HG02610 (cell line): ENCODE measurements at regions not wholly inside any gene's neighbourhood (a gene's known extent, or its start where the extent isn't known, plus 50 kb on each side); places are given as distances from the start of the nearest gene placed in this dataset.

Source experiments
- ATAC-seq: cut with Tn5 transposase; IDR thresholded peaks from one replicate; pipeline ENCODE4 v1.9.1; 2021; ENCODE audit warnings: mild to moderate bottlenecking, moderate library complexity; ENCODE audit not compliant: unreplicated experiment

DNA sequence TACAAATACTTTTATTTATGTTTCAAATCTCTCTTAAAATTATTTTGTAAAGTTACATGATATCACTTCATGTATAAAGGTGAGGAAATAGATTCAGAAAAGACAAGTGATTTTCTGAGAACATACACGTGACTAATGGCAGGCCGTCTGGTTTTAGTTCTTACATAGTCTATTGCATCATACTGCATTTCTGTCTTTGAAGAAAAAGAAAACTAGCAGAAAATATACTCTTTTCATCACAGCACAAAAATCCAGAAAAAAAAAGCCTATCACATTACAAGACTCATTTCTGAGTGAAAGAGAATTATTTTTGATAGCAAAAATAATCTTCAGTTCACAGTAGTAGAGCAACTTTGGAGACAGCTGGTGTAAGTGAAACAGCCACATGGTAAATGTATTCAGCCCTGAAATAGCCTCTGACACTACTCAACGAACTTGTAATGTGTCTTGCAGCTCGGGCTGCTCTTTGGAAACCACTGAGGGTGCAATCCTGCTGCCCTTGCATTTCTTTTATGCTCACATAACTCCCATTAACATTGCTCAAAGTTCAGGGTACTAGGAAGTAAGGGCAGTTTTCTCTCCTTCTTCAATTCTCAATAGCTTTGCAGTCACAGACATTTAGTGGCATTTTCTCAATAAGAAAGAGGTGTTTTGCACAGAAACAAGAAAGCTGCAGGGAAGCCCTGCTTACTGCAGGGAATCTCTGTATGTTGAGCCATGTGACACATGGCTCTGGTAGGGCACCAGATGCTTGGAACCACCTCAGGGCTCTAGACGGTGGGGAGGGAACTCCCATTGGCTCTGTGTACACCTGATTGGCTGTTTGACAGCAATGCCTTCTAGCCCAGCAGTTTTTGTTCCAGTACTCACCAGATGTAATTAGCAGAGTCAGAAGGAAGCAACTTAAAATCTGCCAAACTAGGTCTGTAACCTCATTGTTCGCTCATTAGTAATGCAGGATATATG is 845.3 kb upstream of the PTPRD start:
- ATAC-seq: no peak

DNA sequence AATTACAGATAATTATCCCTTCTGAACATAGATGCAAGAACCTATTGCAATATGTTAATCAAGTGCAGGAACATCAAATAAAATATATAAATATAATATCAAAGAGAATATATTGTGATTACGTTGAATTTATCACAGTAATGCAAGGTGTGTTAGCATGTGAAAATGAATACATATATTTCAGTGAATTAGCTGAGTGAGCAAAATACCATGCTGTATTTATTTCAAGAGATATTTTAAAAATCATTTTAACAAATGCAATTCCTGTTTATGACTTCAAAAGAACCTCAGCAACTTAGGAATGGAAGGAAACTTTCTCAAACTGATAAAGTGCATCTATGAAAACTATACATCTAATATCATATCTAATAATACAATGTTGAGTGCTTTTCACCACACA is 856.9 kb upstream of the PTPRD start:
- no peak for ATAC-seq

- ATAC-seq: no peak
Observed at GRCh38 chr9:11471321-11471720, 858.5 kb upstream of the PTPRD start.

GRCh38 chr9:11500780-11501179 is 888.0 kb upstream of the PTPRD start:
- ATAC-seq: no peak

- no peak for ATAC-seq
Observed at GRCh38 chr9:11506980-11507379, 894.2 kb upstream of the PTPRD start.

- no peak for ATAC-seq
Observed at GRCh38 chr9:11537566-11537965, 924.8 kb upstream of the PTPRD start.

- ATAC-seq: no peak
Observed at GRCh38 chr9:11542781-11543180, 930.0 kb upstream of the PTPRD start.

DNA sequence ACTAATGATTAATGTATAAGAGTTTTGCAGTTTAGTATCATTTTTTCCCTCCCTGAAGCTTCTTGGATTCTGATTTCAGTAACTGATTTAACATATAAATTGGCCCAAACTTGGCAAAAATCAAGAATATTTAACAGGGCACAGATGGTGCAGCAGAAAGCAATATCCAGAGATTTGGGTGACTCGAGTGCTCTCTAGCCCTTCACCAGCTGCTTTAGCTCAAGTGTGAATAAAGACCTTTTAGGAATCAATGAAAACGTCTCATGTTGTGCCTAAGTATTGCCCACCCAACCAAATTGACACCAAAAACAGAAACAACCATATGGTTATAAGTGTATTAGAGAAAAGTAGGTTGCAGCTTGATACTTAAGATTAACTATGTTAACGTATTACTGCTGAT is 933.4 kb upstream of the PTPRD start:
- no peak for ATAC-seq

DNA sequence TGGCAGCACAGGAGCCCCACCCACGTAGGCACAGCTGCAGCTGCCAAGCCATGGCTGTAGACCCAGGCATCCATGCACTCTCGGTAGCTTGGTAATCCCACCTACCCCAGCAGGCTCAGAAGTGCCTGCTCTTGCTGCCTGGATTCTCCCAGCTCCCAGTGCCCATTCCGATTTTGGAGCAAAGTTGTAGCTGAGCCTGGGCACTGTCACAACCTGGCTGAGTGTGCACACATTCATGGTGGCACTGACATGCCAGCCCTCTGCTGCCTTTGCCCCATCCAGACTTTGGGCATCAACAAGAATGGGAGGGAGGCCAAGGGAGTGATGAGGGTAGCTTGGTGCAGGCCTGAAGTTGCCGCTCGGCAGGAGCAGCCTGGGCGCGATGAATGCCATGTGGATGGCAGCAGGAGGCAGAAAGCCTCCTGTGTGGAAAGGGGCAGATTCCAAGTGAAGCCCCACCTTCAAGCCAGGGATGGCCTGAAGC is 936.6 kb upstream of the PTPRD start:
- ATAC-seq: no peak

DNA sequence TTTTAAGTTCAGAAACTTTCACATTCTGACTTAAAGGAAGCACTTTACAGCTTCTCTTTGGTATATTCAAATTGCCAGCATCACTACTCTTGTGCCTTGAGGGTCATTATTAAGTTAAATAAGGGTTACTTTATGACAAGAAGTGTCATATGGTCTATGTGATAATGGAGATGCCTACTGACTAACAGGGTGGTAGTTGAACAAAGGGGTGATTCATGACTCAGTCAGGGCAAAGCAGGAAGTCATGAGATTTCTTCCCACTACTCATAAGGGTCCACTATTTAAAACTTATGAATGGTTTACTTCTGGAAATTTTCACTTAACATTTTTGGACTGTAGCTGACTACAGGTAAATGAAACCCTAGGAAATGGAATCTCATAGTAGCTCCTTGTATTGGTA is 938.3 kb upstream of the PTPRD start:
- ATAC-seq: no peak

GRCh38 chr9:11558043-11558442 is 945.2 kb upstream of the PTPRD start:
- ATAC-seq: no peak

GRCh38 chr9:11559001-11559776 is 946.4 kb upstream of the PTPRD start:
- ATAC-seq: no peak

DNA sequence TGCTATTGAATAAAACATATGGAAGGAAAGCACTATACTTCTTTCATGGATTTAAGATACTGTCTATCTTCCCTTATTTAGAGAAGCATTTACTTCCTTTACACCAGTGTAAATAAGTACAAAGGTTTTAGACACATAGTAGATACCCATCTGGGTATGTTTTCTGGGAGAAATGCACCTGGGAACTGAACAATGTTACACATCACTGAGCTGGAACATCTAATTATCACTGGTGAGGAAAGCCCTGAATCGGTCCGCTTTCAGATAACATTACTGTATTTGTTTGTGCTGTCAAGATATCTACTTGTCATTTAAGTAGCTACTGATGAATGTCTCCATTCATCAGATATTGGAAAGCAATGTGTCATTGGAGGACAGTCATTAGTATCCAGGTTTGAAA is 964.7 kb upstream of the PTPRD start:
- no peak for ATAC-seq

DNA sequence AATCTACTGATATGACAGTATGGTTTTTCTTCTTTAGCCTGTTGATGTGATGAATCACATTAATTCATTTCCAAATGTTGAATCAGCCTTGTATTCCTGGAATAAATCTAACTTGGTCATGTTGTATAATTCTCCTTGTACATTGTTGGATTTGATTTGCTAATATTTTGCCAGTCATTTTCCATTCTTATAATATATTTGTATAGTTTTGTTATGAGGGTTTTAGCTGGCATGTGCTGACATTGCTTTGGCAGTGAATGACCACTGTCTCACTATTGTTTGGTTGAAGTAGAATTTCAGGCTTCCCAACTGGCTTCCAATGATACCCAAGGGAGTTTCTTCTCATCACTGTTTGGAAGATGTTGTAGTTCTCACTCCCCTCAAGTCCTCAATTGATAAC is 983.0 kb upstream of the PTPRD start:
- no peak for ATAC-seq

- ATAC-seq: no peak
Observed at GRCh38 chr9:11618241-11618805, 1005.5 kb upstream of the PTPRD start.

GRCh38 chr9:11632691-11633090 is 1019.9 kb upstream of the PTPRD start:
- ATAC-seq: no peak

GRCh38 chr9:11646831-11647230 is 1034.0 kb upstream of the PTPRD start:
- ATAC-seq: no peak

DNA sequence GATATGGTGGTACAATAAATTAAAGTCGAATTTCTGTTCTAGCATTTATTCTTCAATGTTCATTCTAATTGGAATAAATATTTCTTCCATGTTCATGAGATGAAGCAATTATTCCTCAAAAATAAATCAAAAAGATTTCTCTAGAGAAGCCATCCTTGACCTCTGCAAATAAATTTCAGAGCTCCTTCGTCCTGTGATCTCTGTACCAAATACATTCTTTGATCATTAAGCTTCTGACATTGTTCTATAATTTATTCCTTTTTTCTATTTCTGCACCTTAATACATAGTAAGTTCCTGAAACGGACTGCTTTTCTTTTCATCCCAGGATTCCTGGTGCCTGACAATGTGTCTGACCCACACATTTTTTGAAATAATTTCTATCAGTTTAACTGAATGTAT is 1039.3 kb upstream of the TYRP1 start:
- no peak for ATAC-seq

DNA sequence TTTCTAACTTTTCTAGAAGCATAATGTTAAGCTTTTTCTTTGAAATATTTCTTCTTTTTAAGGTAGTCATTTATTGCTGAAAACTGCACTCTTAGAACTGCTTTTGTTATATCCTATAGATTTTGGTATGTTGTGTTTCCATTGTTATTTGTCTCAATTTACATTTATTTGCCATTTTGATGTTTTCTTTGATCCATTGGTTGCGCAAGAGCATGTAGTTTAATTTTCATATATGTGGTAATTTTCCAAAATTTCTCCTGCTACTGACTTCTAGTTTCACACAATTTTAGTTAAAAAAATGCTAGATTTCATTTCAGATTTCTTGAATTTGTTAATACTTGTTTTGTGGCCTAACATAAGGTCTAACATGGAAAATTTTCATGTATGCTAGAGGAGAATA is 1029.3 kb upstream of the TYRP1 start:
- no peak for ATAC-seq

GRCh38 chr9:11676821-11677220 is 1016.4 kb upstream of the TYRP1 start:
- ATAC-seq: no peak

GRCh38 chr9:11686733-11687132 is 1006.5 kb upstream of the TYRP1 start:
- no peak for ATAC-seq

- ATAC-seq: no peak
Observed at GRCh38 chr9:11697126-11697525, 996.1 kb upstream of the TYRP1 start.
